ENCODE measurements at regions not wholly inside any gene's neighbourhood (a gene's known extent, or its start where the extent isn't known, plus 50 kb on each side); places are given as distances from the start of the nearest gene placed in this dataset.

GRCh38 chr13:107753748-107754147 is 461.6 kb downstream of the LIG4 start:
- DNase-seq = no peak

DNA sequence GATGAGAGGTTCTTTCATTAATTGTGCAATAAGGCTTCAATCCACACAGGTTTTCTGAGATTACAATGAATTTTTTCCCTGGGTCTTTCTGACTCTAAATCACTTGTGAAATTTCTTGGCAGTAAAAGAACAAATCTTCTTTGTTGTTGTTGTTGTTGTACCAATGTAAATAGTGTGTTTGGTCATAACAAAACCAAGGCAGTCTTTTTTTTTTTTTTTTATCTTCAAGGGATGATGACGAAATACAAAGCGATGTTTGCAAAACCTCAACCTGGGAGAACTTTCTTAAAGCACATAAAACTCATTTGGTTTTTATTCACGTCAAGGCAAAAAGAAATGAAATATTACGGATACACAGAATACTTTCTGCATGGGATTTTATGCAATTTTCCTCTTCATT is 462.0 kb downstream of the LIG4 start:
- no peak for DNase-seq

GRCh38 chr13:107743983-107744382 is 471.4 kb downstream of the LIG4 start:
- peak in 1 of 51 donors; percentile 2 for DNase-seq

DNA sequence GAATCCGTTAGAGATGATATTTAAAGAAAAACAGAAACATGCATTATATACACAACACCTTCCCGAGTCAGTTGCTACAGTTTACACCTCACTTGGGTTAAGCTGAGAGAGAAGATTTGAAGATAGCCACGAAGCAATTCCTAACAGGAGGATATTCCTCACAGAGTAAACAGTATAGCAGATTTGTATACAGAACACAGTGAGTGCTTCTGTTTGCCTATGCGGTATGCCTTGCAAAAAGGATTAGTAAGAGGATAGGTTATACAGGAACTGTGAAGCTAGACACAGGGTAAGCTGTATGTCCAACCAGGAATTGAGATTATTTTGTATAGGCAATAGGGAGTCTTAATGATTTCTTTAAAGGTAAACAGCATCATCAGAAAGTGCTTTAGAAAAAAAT is 471.8 kb downstream of the LIG4 start:
- no peak for DNase-seq

DNA sequence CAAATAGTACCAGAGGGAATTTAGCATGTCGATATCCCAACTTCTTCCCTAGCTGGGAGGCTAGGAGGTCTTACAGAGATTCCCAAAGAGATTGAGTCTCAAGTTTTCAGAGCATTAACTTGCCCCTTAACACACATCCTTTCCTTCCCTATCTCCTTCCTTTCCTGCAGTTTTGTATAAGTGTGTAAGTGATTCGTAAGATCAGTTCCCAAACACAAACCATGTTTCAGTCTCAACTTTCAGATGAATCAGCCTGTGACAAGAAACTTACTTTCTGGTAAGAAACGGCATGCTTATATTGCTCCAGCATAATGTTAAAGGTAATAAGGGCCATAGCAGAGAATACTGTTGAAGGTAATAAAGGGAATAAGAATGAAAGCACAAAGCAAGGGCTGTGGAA is 472.2 kb downstream of the LIG4 start:
- no peak for DNase-seq

DNA sequence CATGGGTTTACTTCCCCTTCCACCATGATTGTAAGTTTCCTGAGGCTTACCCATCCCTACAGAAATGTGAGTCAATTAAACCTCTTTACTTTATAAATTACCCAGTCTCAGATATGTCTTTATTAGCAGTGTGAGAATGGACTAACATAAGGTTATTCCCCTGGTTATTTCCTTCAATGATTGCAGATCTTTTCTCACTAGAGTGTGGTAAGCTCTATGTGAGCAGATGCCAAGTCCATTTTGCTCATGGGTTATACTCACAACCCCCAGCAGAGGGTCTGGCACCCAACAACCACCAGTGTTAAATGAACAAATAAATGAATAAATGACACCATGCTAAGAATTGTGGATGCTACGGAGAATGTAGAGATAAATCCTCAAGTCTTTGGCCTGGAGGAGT is 472.8 kb downstream of the LIG4 start:
- DNase-seq = no peak

DNA sequence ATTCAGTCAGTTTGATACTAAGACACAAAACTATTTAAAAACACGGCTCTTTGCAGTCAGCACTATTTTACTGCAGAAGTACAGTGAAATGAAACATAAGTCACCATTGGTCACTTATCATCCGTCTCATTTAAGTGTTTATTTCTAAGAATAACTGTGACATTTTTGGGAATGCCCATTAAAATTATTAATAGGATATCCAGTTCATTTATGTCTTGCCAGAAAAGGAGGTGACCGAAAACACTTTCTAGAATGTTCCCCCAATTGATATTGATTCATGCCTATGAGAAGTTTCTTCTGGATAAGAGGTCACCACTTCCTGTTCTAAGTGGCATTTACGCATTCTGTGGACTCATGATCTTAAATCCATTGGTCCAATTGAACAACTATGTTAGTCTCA is 477.3 kb downstream of the LIG4 start:
- DNase-seq = no peak

GRCh38 chr13:107736731-107737130 is 478.6 kb downstream of the LIG4 start:
- DNase-seq = no peak

- DNase-seq = no peak
Observed at GRCh38 chr13:107736170-107736569, 479.2 kb downstream of the LIG4 start.

DNA sequence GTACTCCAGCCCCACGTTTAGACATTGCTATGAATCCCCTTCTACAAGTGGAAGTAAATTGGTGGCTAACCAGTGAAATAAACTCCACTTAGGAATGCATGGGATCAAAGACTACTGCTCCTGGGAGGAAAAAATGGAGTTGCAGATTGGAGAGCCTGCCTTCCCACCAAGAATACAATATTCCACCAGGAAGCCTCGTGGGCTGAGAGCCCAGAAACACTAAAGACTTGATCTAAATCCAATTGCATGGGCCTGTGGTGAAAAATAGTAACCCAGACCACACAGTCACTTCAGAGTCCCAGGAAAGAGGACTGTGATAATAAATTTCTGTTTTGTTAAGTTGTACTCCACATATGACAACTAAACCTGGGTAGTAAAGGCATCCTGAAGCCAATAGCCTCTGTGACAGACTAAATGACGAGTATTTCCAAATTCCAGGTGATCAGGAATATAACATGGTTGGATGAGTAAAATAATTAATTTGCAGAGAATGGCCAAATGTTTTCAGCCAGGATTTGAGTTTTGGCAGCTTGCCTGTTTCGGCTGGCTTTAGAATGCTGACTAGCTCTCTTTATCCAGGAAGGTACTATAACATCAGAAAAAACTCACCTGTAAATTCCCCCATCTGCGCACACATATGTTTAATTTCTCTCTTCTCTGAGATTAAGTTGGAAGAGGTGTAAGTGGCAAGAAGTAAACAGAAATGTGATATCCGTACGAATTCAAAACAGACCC is 480.3 kb downstream of the LIG4 start:
- peak in 1 of 51 donors; percentile 20 for DNase-seq

GRCh38 chr13:107733276-107733675 is 482.1 kb downstream of the LIG4 start:
- DNase-seq = no peak

DNA sequence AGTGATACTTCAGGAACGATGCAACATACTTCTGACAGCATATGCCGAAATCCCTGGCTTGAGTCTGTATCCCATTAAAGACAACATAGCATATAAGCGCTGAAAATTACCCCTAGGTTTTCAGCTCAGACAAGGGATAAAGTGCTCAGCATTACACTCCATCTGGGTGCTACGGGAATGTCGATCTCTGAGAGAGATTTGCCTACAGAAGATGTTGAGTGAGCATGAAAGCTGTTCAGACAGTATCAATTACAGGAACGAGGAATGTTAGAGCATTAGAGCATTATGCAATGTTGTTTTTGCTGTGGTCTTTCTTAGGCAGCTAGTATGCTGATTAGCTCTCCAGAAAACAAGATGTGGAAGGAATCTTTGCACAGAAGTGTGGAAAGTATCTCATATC is 484.5 kb downstream of the LIG4 start:
- DNase-seq = no peak

DNA sequence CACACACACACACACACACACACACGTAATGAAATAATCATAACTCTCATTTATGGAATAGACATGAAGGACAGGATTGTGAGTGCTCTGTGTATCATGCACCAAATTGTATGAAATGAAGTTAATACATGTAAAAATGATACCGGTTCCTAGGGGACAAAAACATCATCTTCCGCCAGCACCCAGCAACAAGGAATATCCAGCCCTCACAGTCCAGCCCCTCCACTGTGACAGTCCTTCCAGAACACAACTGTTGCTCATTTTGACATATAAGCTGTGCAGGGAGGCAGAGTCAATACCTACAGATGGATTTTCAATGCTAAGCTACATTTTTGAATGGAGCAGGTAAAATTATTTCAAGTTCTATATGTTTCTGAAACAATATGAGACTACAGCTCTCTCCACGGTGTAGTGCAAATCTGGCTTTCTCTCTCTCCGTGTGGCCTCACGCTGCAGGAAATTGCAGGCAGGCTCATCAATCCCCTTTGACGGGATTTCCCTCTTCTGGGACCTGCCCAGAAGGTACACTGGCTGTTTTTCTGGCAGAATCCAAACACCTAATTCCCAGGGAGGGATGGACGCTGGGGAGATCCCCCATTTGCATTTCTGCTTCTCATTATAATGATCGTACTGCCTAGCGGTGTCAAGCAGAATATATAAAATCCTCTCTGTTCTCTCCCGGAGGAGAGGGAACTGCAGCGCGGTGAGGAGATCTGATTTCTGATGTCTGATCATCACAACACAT is 494.0 kb downstream of the LIG4 start:
- DNase-seq = peak in 1 of 51 donors; percentile 18

DNA sequence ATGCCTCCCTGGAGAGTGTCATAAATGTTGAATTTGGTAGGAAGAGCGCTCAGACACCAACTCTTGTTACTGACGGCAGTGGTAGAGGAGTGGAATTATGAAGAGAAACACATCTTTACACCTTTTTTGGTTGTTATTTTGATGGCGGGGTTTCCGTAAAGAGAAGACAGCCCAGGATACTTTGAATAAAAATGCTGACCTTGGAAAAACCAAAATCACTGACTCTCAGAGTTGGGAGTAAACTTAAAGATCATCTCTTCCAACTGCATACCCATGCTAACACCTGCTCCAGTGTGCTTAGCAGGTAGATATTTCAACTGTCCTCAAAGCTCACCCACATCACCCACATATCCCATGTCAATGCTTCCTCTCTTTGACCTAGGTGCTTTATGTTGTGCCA is 498.6 kb downstream of the LIG4 start:
- DNase-seq = no peak

DNA sequence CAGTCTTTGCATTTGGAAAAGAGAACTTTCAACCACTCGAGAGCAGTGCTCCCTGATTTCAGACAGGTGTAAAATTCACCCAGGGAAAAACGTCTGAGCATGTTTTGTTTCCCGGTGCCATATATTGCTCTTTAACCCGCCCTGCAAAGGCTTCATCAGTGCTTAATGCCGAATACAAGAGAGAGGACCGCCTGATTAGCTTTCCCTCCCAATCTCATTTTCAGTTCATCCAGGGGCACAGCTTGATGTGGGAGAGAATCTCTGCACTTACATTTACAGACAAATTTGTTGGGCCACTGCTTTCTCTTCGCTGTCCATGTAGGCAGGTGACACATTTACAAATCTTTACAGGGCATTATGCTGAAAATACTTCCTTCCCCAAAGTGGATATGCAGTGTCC is 499.1 kb downstream of the LIG4 start:
- no peak for DNase-seq

DNA sequence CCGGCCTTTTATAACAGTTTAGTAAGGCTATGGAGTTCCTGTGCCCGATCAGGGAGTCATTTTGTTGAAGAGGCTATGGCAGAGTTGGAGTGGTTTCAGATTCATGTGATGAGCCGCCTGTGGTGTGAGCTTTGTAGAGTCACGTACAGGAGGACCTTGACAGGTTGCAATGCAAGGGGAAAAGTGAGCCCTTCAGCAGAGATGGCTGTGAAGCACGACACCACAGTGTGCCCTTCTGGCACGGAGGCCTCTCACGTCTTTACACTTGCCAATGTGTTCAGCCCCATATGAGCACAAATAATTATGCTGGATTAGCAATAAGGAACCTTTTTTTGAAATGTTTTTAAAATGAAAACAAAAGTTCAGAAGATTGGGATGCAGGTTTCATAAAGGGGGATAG is 499.8 kb downstream of the LIG4 start:
- no peak for DNase-seq

DNA sequence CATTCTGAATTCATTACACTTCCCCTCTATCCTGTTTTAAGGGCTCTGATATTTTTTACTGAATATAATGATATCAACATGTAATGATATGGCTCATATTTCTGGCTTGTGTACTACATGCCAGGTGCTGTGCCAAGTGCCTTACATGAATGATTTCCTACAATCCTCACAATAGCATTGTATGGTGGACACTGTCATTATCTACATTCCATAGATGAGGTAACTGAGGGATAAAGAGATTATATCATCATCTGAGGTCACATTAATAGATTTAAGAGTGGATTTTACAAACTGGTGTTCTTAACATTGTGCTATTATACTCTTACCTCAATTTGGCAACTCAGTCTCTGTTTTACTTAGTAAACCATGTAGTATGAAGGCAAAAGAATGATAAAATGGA is 502.0 kb downstream of the LIG4 start:
- no peak for DNase-seq

GRCh38 chr13:107712145-107712860 is 503.0 kb downstream of the LIG4 start:
- no peak for DNase-seq

- no peak for DNase-seq
Observed at GRCh38 chr13:107690181-107690580, 525.2 kb downstream of the LIG4 start.

DNA sequence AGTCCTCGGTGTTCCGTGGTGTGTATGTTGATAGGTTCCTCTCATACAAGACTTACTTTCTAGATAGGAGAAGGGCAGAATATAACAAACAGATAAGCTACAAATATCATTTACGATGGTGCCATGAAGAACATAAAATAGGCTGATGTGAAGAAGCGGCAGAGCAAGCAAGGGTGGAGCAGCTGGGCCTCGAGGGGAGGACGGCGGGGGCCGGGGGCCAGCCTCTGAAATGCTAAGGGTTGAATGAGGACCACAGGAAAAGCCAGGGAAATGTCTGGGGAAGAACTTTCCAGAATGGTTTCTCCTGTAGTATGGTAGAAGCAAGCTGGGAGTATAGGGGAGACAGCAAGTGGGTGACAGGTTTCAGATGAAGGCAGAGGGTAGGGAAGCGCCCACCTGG is 529.5 kb downstream of the LIG4 start:
- no peak for DNase-seq

GRCh38 chr13:107681600-107681999 is 533.7 kb downstream of the LIG4 start:
- no peak for DNase-seq

- no peak for DNase-seq
Observed at GRCh38 chr13:107680115-107680514, 535.2 kb downstream of the LIG4 start.

Data from hypothalamus (tissue), 51 donors.